DND-41 (cell line): ENCODE measurements at regions not wholly inside any gene's neighbourhood (a gene's known extent, or its start where the extent isn't known, plus 50 kb on each side); places are given as distances from the start of the nearest gene placed in this dataset.

ENCODE experiments used
- EZH2 ChIP-seq: IDR thresholded peaks from 3 replicates; pipeline ENCODE4 v1.6.1; 2012; ENCODE audit warnings: borderline replicate concordance, low read depth, mild to moderate bottlenecking, moderate library complexity, low read length, inconsistent platforms; ENCODE audit not compliant: severe bottlenecking
- TF ChIP-seq, protein P1 (sequence below): IDR thresholded peaks from 2 replicates; pipeline ENCODE4 v1.5.1; 2012; ENCODE audit warnings: borderline replicate concordance, low read length, moderate library complexity, mild to moderate bottlenecking; ENCODE audit not compliant: poor library complexity, severe bottlenecking; ENCODE audit errors: extremely low read depth

DNA sequence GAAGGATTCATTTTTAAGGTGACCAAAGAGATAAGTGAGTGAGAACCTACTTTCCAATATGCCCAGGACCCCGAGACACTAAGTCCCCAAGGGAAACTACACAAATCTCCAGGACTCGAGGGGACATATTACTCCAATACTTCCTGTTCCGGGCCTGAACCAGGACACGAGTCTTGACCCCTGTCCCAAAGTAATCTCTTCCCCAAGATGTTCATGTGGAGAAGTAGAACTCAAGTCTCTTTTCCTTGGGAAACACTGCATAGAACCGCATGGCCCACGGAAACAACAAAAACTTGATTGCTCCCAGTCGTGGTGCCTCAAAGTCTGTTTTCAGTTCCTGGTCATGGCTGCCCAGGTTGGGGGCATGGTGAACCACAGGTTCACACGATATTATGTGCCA is 87.2 kb upstream of the ZEB2 start:
- TF ChIP-seq, protein P1, sequence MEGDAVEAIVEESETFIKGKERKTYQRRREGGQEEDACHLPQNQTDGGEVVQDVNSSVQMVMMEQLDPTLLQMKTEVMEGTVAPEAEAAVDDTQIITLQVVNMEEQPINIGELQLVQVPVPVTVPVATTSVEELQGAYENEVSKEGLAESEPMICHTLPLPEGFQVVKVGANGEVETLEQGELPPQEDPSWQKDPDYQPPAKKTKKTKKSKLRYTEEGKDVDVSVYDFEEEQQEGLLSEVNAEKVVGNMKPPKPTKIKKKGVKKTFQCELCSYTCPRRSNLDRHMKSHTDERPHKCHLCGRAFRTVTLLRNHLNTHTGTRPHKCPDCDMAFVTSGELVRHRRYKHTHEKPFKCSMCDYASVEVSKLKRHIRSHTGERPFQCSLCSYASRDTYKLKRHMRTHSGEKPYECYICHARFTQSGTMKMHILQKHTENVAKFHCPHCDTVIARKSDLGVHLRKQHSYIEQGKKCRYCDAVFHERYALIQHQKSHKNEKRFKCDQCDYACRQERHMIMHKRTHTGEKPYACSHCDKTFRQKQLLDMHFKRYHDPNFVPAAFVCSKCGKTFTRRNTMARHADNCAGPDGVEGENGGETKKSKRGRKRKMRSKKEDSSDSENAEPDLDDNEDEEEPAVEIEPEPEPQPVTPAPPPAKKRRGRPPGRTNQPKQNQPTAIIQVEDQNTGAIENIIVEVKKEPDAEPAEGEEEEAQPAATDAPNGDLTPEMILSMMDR = no peak
- TF ChIP-seq EZH2 = no peak
